Retinal pigment epithelial cell (primary cell): ENCODE measurements at regions not wholly inside any gene's neighbourhood (a gene's known extent, or its start where the extent isn't known, plus 50 kb on each side); places are given as distances from the start of the nearest gene placed in this dataset.

Experiments
- DNase-seq: peaks from one replicate; pipeline ENCODE4 v3.0.0-alpha.2; 2010; ENCODE audit warnings: low read depth
- H3K4me3 ChIP-seq: 2 replicates; pipeline ENCODE4 v1.5.1; 2011; ENCODE audit warnings: mild to moderate bottlenecking, low read length, control low read depth, moderate library complexity
- TF ChIP-seq, protein P1 (sequence below): conservative IDR thresholded peaks from 2 replicates; pipeline ENCODE4 v1.5.1; 2011; ENCODE audit warnings: low read depth, low read length, control low read depth, inconsistent platforms

DNA sequence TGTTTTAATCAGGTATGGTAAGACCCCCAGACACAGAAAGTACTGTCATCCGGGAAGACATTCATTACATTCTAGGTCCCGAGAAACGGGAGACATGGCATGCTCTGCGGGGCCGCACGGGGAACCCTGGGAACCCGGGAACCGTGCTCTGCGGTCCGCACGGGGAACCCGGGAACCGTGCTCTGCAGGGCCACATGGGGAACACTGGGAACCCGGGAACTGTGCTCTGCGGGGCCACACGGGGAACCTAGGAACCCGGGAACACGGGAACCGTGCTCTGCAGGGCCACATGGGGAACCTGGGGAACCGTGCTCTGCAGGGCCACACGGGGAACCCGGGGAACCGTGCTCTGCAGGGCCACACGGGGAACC, 165.6 kb upstream of the SULF2 start:
- TF ChIP-seq, protein P1, sequence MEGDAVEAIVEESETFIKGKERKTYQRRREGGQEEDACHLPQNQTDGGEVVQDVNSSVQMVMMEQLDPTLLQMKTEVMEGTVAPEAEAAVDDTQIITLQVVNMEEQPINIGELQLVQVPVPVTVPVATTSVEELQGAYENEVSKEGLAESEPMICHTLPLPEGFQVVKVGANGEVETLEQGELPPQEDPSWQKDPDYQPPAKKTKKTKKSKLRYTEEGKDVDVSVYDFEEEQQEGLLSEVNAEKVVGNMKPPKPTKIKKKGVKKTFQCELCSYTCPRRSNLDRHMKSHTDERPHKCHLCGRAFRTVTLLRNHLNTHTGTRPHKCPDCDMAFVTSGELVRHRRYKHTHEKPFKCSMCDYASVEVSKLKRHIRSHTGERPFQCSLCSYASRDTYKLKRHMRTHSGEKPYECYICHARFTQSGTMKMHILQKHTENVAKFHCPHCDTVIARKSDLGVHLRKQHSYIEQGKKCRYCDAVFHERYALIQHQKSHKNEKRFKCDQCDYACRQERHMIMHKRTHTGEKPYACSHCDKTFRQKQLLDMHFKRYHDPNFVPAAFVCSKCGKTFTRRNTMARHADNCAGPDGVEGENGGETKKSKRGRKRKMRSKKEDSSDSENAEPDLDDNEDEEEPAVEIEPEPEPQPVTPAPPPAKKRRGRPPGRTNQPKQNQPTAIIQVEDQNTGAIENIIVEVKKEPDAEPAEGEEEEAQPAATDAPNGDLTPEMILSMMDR: no peak
- no peak overlapping the region for H3K4me3 ChIP-seq
- DNase-seq: no peak

DNA sequence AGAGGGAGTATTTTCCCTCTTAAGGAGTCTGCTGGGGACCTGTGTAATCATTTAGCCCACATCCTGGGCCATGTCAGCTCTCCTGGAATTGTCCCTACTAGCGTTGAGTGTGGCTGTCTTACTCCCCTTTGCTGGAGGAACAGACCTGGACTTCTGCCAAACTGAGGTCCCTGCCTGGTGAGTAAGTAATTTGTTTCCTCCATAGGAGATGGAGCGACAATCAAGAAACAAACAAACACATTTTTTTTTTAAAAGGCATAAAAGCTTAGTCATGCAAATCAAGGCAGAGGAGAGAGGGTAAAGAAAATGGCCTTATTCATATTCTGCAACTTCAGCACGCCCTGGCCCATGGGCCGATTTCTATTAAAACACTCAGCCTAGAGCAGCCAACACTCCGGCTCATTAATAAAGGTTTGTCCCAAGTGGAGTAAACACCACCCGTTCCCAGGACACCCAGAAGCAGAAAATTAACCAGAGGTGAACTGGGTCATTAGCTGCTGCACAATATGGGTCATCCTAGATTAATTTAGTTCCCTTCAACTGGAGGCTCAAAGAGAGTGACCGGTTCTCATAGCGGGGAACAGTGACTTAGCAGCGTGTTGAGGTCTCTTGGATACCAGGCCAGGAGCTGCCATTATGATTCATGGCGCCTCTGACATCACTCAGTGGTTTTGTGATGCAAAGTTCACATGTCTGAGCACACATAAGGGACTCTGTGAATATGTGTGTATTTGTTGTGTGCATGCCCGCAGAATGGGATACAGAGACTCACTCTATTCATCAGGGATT, 165.0 kb upstream of the SULF2 start:
- TF ChIP-seq, protein P1: no peak
- DNase-seq: peak; percentile 23
- no peak overlapping the region for H3K4me3 ChIP-seq

DNA sequence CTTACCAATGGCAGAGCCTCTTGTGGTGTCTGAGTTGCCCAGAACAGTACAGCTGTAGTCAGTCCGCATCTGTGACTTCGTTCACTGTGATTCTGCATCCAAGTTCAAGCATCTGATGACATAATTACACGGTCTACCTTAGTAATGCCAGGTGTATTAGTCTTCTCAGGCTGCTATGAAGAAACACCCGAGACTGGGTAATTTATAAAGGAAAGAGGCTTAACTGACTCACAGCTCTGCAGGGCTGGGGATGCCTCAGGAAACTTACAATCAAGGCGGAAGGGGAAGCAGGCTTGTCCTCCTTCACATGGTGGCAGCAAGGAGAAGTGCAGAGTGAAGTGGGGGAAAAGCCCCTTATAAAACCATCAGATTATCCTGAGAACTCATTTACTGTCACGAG, 163.9 kb upstream of the SULF2 start:
- H3K4me3 ChIP-seq: no peak overlapping the region
- TF ChIP-seq, protein P1: no peak
- DNase-seq: no peak

DNA sequence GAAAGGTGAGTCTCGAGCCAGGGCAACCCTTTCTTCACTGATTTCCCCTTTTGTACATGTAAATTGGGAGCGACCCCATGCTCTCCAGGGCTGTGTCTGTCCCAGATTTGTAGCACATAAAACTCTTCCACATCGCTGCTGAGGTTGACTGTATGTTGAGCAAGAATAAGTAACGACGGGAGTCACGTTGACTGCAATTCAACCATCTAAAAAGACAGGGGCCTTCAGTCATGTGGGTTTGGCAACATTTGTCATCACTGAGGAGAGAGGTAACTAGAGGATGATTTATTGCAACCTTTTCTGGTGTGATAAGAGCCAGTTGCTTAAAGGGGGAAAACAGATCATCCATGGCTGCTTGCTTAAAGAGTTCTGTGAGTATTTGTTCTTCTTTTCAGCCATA, 159.4 kb upstream of the SULF2 start:
- no peak overlapping the region for H3K4me3 ChIP-seq
- TF ChIP-seq, protein P1: no peak
- no peak for DNase-seq

DNA sequence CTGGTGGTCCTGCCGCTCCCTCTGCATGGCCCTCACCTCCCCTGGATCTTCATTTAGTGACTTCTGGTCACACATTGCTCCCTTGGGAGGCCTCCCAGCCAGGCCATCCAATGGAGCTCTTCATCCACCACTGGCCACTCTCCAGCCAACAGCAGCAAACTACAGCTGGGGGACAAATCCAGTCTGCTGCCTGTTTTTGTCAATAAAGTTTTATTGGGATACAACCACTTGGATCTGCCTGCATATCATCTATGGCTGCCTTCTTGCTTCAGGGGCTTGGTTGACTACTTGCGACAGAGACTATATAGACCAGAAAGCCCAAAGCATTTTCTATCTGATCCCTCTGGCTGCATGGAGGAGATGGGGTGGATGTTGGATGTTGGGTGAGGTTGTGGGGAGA, 156.6 kb upstream of the SULF2 start:
- TF ChIP-seq, protein P1: no peak
- DNase-seq: no peak
- no peak overlapping the region for H3K4me3 ChIP-seq

DNA sequence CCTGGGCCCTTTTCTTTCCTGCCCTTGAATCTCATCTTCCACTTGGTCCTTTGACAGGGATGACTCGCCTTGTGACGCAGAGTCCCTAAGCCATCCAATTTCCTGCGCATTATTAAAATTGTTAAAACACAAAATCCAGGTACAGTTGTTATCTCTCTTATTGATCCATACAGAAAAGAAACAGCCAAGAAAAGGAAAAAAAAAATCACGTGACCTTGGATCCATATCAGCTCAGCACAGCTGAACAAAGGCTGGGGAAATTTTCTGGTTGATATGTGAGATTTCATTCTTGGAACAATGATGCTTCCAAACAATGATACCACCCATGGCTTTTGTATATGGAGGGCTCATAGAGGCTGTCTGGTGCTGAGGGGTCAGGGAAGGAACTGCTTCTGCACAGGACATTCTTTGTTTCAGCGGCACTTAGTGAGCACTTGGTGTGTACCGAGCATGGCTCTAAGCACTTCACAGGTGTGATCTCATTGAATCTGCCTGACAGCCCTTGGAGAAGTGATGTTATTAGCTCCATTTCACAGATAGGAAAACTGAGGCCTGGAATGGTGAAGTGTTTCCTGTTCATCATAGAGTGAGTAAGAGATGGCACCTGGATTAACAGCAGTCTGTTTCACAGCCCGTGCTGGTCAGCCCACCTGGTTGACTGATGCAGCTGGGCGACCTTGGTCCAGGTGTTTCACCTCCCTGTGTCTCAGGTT, 155.0 kb upstream of the SULF2 start:
- TF ChIP-seq, protein P1: no peak
- DNase-seq: no peak
- H3K4me3 ChIP-seq: no peak overlapping the region

DNA sequence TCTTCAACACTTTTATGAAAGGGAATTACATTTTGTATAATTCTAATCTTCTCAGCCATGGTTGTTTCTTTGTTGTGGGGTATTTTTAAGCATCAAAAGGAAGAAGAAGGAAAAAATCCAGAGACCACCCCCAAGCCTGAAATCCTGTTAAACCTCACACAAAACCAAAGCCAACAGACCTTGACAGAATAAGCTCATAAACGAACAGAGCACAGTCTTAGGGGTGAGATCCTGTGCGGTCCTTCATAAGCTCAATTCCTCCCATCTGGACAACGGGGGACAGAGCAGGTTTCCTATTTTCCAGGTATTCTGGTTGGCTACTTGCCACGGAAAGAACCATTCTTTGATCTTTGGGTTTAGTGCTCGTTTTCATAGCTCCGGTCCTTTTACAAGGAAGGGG, 151.3 kb upstream of the SULF2 start:
- TF ChIP-seq, protein P1: no peak
- DNase-seq: no peak
- H3K4me3 ChIP-seq: no peak overlapping the region
